ENCODE measurements at regions not wholly inside any gene's neighbourhood (a gene's known extent, or its start where the extent isn't known, plus 50 kb on each side); places are given as distances from the start of the nearest gene placed in this dataset.

DNA sequence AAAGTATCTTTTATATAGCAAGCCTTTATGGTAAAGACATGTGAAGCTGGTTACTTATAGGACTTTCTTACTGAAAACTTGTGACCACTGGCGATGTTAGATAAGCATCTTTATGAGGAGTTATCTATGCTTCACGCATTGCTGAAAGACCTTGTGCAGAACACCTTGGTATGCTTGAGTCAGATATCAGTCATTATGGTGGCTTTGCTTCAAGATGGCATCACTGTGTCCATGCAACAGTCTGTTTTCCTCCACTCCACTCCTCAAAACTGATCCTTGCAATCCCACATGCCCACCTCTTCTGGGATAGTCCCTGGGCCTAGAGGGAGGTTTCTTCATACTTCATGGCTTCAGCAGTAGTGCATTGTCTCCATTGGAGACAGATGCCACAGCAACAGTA lies 656.3 kb downstream of the ZNF385D start:
- TF ChIP-seq, protein P1, sequence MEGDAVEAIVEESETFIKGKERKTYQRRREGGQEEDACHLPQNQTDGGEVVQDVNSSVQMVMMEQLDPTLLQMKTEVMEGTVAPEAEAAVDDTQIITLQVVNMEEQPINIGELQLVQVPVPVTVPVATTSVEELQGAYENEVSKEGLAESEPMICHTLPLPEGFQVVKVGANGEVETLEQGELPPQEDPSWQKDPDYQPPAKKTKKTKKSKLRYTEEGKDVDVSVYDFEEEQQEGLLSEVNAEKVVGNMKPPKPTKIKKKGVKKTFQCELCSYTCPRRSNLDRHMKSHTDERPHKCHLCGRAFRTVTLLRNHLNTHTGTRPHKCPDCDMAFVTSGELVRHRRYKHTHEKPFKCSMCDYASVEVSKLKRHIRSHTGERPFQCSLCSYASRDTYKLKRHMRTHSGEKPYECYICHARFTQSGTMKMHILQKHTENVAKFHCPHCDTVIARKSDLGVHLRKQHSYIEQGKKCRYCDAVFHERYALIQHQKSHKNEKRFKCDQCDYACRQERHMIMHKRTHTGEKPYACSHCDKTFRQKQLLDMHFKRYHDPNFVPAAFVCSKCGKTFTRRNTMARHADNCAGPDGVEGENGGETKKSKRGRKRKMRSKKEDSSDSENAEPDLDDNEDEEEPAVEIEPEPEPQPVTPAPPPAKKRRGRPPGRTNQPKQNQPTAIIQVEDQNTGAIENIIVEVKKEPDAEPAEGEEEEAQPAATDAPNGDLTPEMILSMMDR (IDR thresholded peaks at IDR 0.05; ENCODE audit: unreplicated experiment in 3 of 3) = no peak
- H3K27me3 Mint-ChIP-seq (ENCODE audit: low read depth) = no peaks in the 10 kb centered on the region
- no peaks in the 10 kb centered on the region for H3K9me3 Mint-ChIP-seq
- H3K4me3 Mint-ChIP-seq = no peak overlapping the region
- H3K4me1 Mint-ChIP-seq = no peaks in the 10 kb centered on the region
- H3K36me3 Mint-ChIP-seq (ENCODE audit: low read depth) = no peaks in the 10 kb centered on the region
- no peak overlapping the region for H3K27ac Mint-ChIP-seq

DNA sequence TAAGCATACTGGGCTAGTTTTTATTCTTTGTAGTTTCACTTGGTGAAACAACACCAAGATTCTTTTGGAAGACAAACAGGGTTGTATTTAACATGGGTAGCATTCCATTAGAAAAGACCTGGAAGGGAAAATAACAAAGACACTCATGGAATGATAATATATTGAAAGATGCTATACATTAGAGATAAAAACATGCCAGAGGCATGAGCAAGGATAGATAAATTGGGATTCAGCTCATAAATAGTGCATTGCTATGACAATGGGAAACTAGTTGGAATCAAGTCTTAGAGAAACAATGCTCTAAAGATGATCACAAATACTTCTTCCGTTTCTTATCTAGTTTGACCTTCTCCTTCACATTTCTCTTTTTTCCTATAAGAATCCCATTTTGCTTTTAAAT lies 677.4 kb downstream of the ZNF385D start:
- Mint-ChIP-seq H3K9me3 (no peaks in the 10 kb centered on the region), H3K27ac (peak overlapping the region in 2 of 3 experiments; percentile 5 to 31), H3K36me3 (ENCODE audit: low read depth) (no peaks in the 10 kb centered on the region), H3K4me3 (no peak overlapping the region), H3K4me1 (no peaks in the 10 kb centered on the region), H3K27me3 (ENCODE audit: low read depth) (no peaks in the 10 kb centered on the region)
- TF ChIP-seq, protein P1 (IDR thresholded peaks at IDR 0.05; ENCODE audit: unreplicated experiment in 3 of 3) = no peak

DNA sequence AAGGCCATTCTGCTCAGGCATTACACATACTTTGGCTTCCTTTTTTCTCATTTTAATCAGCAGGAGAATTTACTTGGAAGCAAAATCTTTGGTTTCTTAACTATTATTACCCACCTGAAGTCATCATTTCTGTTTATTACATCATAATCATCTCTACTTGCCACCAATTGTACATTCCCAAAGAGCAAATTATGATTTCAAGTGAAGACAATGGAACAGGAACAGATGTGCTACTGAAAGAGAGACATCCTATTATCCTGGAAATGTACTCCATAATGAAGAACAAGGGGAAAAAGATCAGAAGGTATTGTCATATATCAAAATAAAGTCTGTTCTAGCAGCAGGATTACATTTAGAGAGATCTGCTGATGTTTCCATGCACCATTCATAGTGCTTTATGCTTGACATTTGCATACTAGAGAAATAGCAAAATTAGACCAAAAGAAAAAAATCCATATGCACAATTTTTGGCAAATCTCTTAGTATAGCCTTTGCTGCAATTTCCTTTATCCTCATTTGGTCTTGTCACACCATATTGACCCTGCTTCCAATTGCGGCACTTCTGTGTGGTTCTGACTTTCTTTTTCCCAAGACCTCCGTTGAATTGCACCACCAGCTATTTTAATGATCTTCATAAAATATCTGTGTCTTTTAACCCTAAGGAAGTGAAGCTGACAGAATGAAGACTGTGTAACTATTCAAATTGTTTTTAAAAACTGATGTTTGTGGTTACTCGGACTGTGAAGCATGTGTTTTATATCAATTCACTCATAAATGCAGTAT lies 683.8 kb downstream of the ZNF385D start:
- H3K4me3 Mint-ChIP-seq = no peak overlapping the region
- no peaks in the 10 kb centered on the region for H3K9me3 Mint-ChIP-seq
- H3K4me1 Mint-ChIP-seq = peaks cover 12% of the 10 kb centered on the region
- no peaks in the 10 kb centered on the region for H3K27me3 Mint-ChIP-seq (ENCODE audit: low read depth)
- TF ChIP-seq, protein P1 (IDR thresholded peaks at IDR 0.05; ENCODE audit: unreplicated experiment in 3 of 3) = no peak
- H3K36me3 Mint-ChIP-seq (ENCODE audit: low read depth) = no peaks in the 10 kb centered on the region
- peak overlapping the region; percentile 3 to 82 (median 43) for H3K27ac Mint-ChIP-seq

DNA sequence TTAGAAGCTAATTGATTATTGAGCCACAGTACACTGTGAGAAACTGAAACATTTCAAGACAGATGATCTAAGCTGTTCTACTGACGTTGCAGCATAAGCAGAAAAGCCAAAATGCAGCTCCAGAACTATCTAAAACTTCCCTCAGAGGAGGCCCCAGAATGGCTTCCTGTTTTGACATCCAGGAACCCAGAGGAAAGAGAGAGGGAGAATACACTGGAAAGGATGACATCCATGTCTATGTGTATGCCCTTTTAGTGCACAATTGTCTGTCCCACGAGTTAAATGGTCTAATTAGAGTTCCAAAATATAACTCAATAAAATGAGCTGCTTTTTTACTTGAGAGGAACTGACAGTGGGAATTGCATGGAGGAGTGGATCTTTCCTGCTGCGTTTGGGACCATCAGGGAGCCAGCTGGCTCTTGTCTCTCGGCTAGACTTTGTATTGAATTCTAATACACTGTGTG lies 688.1 kb downstream of the ZNF385D start:
- H3K4me1 Mint-ChIP-seq = peaks cover 21% of the 10 kb centered on the region
- H3K9me3 Mint-ChIP-seq = no peaks in the 10 kb centered on the region
- no peak overlapping the region for H3K4me3 Mint-ChIP-seq
- TF ChIP-seq, protein P1 (IDR thresholded peaks at IDR 0.05; ENCODE audit: unreplicated experiment in 3 of 3) = no peak
- no peaks in the 10 kb centered on the region for H3K36me3 Mint-ChIP-seq (ENCODE audit: low read depth)
- H3K27me3 Mint-ChIP-seq (ENCODE audit: low read depth) = no peaks in the 10 kb centered on the region
- H3K27ac Mint-ChIP-seq = peak overlapping the region; percentile 94 to 98 (median 97)

DNA sequence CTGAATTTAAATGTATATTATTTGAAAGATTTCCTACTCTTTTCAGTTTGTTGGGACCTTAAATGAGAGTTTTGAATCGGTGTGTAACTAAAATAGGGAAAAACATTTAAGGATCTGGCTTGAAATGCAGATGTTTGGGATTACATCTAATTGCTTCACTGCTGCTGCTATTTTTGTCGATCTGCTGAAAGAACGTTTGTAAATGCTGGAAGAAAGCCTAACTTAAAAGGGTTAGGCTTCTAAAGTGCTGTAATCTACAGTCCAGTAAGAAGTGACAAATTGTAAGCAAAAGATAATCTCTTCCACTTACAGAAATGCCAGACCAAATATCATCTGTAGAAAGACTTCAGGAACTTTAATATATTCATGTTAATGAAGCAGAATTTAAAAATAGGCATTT lies 691.6 kb downstream of the ZNF385D start:
- H3K27me3 Mint-ChIP-seq (ENCODE audit: low read depth) = no peaks in the 10 kb centered on the region
- no peaks in the 10 kb centered on the region for H3K36me3 Mint-ChIP-seq (ENCODE audit: low read depth)
- H3K9me3 Mint-ChIP-seq = no peaks in the 10 kb centered on the region
- TF ChIP-seq, protein P1 (IDR thresholded peaks at IDR 0.05; ENCODE audit: unreplicated experiment in 3 of 3) = no peak
- H3K4me3 Mint-ChIP-seq = no peak overlapping the region
- peaks cover 21% of the 10 kb centered on the region for H3K4me1 Mint-ChIP-seq
- peak overlapping the region in 2 of 3 experiments; percentile 41 to 52 for H3K27ac Mint-ChIP-seq

DNA sequence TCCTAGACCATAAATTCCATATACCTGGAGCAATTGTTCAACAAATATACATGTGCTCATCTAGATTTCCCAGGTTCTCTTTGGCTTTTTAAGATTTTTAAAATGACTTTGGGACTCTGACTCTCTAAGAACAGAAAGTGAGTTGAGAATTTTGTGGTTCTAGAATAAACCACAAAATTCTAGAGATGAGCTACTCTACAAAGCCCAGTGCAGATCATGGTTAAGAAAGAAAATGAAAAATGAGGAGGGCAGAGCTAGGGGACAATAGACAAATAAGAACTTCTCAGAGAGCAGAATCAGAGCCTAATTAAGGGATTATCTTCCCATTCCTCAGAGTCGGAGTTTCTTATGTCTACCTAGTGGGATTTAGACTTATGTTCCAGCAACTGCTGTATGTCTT lies 694.7 kb downstream of the ZNF385D start:
- H3K27ac Mint-ChIP-seq = no peak overlapping the region
- no peaks in the 10 kb centered on the region for H3K27me3 Mint-ChIP-seq (ENCODE audit: low read depth)
- peaks cover 3% of the 10 kb centered on the region for H3K9me3 Mint-ChIP-seq
- TF ChIP-seq, protein P1 (IDR thresholded peaks at IDR 0.05; ENCODE audit: unreplicated experiment in 3 of 3) = no peak
- no peak overlapping the region for H3K4me3 Mint-ChIP-seq
- no peaks in the 10 kb centered on the region for H3K36me3 Mint-ChIP-seq (ENCODE audit: low read depth)
- peaks cover 6% of the 10 kb centered on the region for H3K4me1 Mint-ChIP-seq

All from nephron (organoid).